IPS-15b (cell line): ENCODE measurements at regions not wholly inside any gene's neighbourhood (a gene's known extent, or its start where the extent isn't known, plus 50 kb on each side); places are given as distances from the start of the nearest gene placed in this dataset.
"Not testable (repeated sequence)": the region's sequence is repeated elsewhere in the genome, so short reads cannot be mapped to it uniquely, and the experiment has no call there.

Experiments used
- H3K27me3 ChIP-seq: one replicate; pipeline ENCODE4 v1.6.1; 2013; ENCODE audit warnings: low read length; ENCODE audit not compliant: control insufficient read depth, insufficient read depth
- H3K36me3 ChIP-seq: one replicate; pipeline ENCODE4 v1.6.1; 2013; ENCODE audit warnings: low read length; ENCODE audit not compliant: control insufficient read depth, insufficient read depth
- H3K4me1 ChIP-seq: one replicate; pipeline ENCODE4 v1.6.1; 2013; ENCODE audit warnings: mild to moderate bottlenecking, low read length; ENCODE audit not compliant: control insufficient read depth, insufficient read depth
- H3K4me3 ChIP-seq: one replicate; pipeline ENCODE4 v1.5.1; 2013; ENCODE audit warnings: low read depth, low read length
- H3K9ac ChIP-seq: one replicate; pipeline ENCODE4 v1.6.1; 2013; ENCODE audit warnings: low read depth, mild to moderate bottlenecking, low read length
- H3K9me3 ChIP-seq: one replicate; pipeline ENCODE4 v1.6.1; 2013; ENCODE audit warnings: mild to moderate bottlenecking, low read length; ENCODE audit not compliant: control insufficient read depth, insufficient read depth

DNA sequence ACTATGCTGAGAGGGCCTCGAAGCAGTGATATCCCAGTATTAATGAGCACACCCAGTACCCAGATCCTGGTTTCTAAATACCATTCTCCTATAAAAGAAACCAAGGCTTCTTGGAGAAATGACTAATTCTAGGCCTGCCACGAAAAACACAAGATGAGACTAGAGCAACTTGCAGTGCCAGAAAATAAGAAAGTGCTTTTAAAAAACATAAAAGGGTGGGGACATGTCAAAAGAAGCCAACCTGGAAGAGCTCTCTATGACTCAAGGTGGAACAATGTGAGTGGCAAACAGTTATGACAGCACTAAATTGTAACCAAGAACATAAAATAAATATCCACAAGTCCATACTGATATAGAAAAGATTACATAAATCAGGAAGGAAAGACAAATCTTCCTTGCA is 153.2 kb upstream of the KCNJ18 start:
- H3K9me3 ChIP-seq = no peaks in the 10 kb centered on the region
- peaks cover 4% of the 10 kb centered on the region for H3K36me3 ChIP-seq
- H3K4me1 ChIP-seq = no peaks in the 10 kb centered on the region
- H3K4me3 ChIP-seq = no peak overlapping the region
- H3K9ac ChIP-seq = no peak overlapping the region
- H3K27me3 ChIP-seq = no peaks in the 10 kb centered on the region

- no peaks in the 10 kb centered on the region for H3K36me3 ChIP-seq
- no peaks in the 10 kb centered on the region for H3K27me3 ChIP-seq
- H3K9ac ChIP-seq = no peak overlapping the region
- no peaks in the 10 kb centered on the region for H3K9me3 ChIP-seq
- H3K4me1 ChIP-seq = no peaks in the 10 kb centered on the region
- H3K4me3 ChIP-seq = no peak overlapping the region
Observed at GRCh38 chr17:21540502-21540901, 151.8 kb upstream of the KCNJ18 start.

DNA sequence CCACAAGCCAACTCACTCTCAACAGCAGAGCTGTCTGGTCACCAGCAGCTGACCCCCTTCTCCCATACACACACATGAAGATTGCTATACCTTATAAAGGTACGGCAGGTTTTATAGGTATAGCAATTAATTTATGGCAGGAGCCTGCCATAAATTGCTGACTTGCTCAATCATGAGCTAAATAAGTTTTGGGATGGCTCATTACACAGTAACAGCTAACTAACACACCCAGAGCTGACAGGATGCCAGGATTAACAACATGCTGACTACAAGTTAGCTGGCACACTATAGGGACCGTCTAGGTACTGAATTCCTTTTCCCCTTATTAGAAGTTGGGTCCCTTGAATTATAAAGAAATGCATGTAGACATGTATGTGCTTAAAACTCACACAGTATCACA is 150.3 kb upstream of the KCNJ18 start:
- H3K4me3 ChIP-seq = no peak overlapping the region
- H3K9me3 ChIP-seq = no peaks in the 10 kb centered on the region
- no peaks in the 10 kb centered on the region for H3K36me3 ChIP-seq
- no peaks in the 10 kb centered on the region for H3K27me3 ChIP-seq
- H3K4me1 ChIP-seq = no peaks in the 10 kb centered on the region
- no peak overlapping the region for H3K9ac ChIP-seq

DNA sequence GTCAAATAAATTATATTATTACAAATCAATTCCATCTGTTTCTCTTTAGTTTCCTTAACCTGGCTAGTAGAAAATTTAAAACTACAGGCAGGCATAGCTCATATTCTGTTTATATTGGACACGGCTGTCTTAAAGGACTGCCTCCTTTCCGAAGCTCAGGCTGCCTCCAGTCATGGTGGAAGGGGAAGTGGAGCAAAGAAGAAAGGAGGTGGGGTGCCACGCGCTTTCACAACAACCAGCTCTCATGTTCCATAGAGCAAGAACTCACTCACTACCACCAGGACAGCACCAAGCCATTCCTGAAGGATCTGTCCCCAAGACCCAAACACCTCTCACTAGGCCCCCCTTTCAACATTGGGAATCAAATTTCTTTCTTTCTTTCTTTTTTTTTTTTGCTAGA is 149.3 kb upstream of the KCNJ18 start:
- Histone ChIP-seq H3K9me3 (no peaks in the 10 kb centered on the region), H3K36me3 (no peaks in the 10 kb centered on the region), H3K4me3 (no peak overlapping the region), H3K9ac (no peak overlapping the region), H3K27me3 (no peaks in the 10 kb centered on the region), H3K4me1 (no peaks in the 10 kb centered on the region)

DNA sequence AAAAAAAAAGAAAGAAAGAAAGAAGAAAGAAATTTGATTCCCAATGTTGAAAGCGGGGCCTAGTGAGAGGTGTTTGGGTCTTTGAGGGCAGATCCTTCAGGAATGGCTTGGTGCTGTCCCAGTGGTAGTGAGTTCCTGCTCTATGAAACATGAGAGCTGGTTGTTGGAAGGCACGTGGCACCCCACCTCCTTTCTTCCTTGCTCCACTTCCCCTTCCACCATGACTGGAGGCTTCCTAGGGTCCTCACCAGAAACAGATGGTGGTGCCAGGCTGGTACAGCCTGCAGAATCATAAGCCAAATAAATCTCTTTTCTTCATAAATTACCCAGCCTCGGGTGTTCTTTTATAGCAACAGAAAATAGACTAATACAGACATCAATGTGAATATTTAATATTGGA is 147.3 kb upstream of the KCNJ18 start:
- H3K27me3 ChIP-seq = peaks cover 11% of the 10 kb centered on the region
- no peaks in the 10 kb centered on the region for H3K9me3 ChIP-seq
- H3K4me1 ChIP-seq = peaks cover 2% of the 10 kb centered on the region
- H3K4me3 ChIP-seq = no peak overlapping the region
- no peaks in the 10 kb centered on the region for H3K36me3 ChIP-seq
- no peak overlapping the region for H3K9ac ChIP-seq

DNA sequence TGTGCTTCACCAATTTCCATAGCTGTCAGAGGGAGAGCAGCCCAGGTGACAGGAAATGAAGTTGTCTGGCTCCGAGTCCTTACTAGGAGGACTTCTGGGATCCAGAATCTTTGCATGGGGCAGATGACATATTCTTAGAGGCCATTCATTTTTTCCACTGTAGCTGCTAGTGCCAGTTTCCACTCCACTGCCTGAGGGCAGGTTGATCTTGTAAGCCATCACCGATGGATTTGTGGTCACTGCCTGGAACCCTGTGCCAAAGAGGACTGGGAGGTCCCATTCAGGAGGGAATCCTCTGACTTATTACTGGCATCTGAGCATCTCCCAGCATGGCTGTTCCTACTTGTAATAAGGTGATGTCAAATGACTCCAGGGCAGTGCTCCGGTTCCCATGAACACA is 144.1 kb upstream of the KCNJ18 start:
- Histone ChIP-seq H3K4me3 (no peak overlapping the region), H3K9ac (no peak overlapping the region), H3K4me1 (peaks cover 5% of the 10 kb centered on the region), H3K9me3 (no peaks in the 10 kb centered on the region), H3K27me3 (peaks cover 27% of the 10 kb centered on the region), H3K36me3 (no peaks in the 10 kb centered on the region)

GRCh38 chr17:21549107-21549687 is 143.1 kb upstream of the KCNJ18 start:
- Histone ChIP-seq H3K4me3 (no peak overlapping the region), H3K9ac (no peak overlapping the region), H3K4me1 (peaks cover 5% of the 10 kb centered on the region), H3K36me3 (no peaks in the 10 kb centered on the region), H3K27me3 (peaks cover 27% of the 10 kb centered on the region), H3K9me3 (no peaks in the 10 kb centered on the region)

GRCh38 chr17:21550031-21550430 is 142.3 kb upstream of the KCNJ18 start:
- H3K4me1 ChIP-seq, H3K9me3 ChIP-seq, H3K36me3 ChIP-seq, H3K4me3 ChIP-seq, H3K9ac ChIP-seq: not testable (repeated sequence)
- peaks cover 27% of the 10 kb centered on the region for H3K27me3 ChIP-seq

- peaks cover 5% of the 10 kb centered on the region for H3K4me1 ChIP-seq
- H3K27me3 ChIP-seq = peaks cover 27% of the 10 kb centered on the region
- no peaks in the 10 kb centered on the region for H3K36me3 ChIP-seq
- no peaks in the 10 kb centered on the region for H3K9me3 ChIP-seq
- H3K9ac ChIP-seq = peak overlapping the region; percentile 47
- H3K4me3 ChIP-seq = peak overlapping the region; percentile 78
Observed at GRCh38 chr17:21551081-21551881, 141.0 kb upstream of the KCNJ18 start.

DNA sequence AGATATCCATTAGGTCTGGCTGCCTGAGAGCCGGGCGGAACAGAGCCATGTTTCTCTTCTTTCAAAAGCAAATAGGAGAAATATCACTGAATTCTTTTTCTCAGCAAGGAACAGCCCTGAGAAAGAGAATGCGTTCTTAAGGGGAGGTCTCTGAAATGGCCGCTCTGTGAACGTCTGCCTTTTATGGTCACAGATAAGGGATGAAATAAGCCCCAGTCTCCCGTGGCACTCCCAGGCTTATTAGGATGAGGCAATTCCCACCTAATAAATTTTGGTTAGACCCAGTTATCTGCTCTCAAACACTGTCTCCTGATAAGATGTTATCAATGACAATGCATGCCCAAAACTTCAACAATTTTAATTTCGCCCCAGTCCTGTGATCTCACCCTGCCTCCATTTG is 133.4 kb upstream of the KCNJ18 start:
- H3K9me3 ChIP-seq, H3K27me3 ChIP-seq, H3K9ac ChIP-seq, H3K36me3 ChIP-seq, H3K4me3 ChIP-seq, H3K4me1 ChIP-seq: not testable (repeated sequence)

DNA sequence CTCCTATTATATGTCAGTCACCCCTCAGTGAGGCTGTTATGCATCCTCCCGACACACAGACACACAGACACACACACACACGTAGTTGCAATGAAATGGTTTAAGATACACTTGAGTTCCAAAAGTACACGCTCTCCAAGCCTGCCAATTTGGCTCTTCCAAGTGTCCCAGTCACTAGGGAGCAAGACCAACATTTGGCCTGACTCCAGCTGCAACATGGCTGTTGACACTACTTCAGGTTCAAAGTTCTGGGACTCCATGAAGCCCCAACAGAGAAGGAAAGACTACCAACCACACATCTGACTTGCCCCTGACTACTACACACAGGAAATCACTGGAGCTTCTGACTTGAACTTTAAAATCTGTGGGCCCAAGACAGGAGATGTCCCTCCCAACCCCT is 128.1 kb upstream of the KCNJ18 start:
- Histone ChIP-seq H3K27me3 (no peaks in the 10 kb centered on the region), H3K9me3 (peaks cover 8% of the 10 kb centered on the region), H3K4me3 (no peak overlapping the region), H3K9ac (no peak overlapping the region), H3K36me3 (no peaks in the 10 kb centered on the region), H3K4me1 (no peaks in the 10 kb centered on the region)

DNA sequence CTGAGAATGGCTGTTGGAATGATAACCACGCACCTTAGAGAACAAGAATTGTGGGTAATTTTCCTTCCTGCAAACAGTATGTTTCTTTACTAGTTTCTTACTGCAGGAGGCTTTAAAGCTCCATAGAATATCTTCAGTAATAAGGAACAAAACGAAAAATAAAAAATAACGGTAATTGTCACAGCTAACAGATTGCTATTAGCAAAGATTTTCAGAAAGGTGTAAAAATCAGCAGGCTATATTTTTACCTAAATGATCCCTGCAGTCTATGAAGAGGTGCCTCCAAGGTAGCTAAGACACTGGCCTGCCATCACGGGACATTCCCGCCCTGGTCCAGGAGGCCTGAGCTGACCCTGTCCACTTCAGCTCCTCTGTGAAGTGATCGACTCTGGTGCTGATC is 127.6 kb upstream of the KCNJ18 start:
- H3K4me3 ChIP-seq, H3K27me3 ChIP-seq: not testable (repeated sequence)

More for the DNA sequence above, 127.6 kb upstream of the KCNJ18 start:
- H3K9me3 ChIP-seq, H3K36me3 ChIP-seq, H3K9ac ChIP-seq, H3K4me1 ChIP-seq: not testable (repeated sequence)
